Peyer's patch (tissue), 4 donors: ENCODE measurements at regions not wholly inside any gene's neighbourhood (a gene's known extent, or its start where the extent isn't known, plus 50 kb on each side); places are given as distances from the start of the nearest gene placed in this dataset.

ENCODE experiments used
- DNase-seq, 3 donors: peaks; one replicate each; pipeline ENCODE4 v3.0.0-alpha.2; 2017 to 2019
- H3K27ac ChIP-seq, 4 donors: fragments of 200-600 bp; sonication (generic); one replicate each; pipeline ENCODE4 v1.5.1; 2016 to 2019
- H3K27me3 ChIP-seq, 2 donors: fragments of 200-600 bp; sonication (generic); one replicate each; pipeline ENCODE4 v1.5.1; 2019
- H3K36me3 ChIP-seq, 3 donors: fragments of 200-600 bp; sonication (generic); one replicate each; pipeline ENCODE4 v1.5.1; 2016 to 2019
- H3K4me1 ChIP-seq, 4 donors: fragments of 200-600 bp; sonication (generic); one replicate each; pipeline ENCODE4 v1.5.1; 2016 to 2019
- H3K4me3 ChIP-seq, 4 donors: fragments of 200-600 bp; sonication (generic); 1 replicate in 3 of 4; 2 replicates in 1 of 4; pipeline ENCODE4 v1.5.1; 2016 to 2019; ENCODE audit warnings: mild to moderate bottlenecking in 1 of 4
- H3K9me3 ChIP-seq, 4 donors: fragments of 200-600 bp; sonication (generic); one replicate each; pipeline ENCODE4 v1.5.1; 2016 to 2019; ENCODE audit warnings: mild to moderate bottlenecking in 1 of 4
- CTCF ChIP-seq, 6 experiments: fragments of 450-650 bp in 4 of 6; fragments of 200-600 bp in 2 of 6; sonication (generic) in 1 of 6; IDR thresholded peaks; one replicate each; pipeline ENCODE4 v1.5.1; 2017 to 2019; ENCODE audit warnings: antibody characterized with exemption in 6 of 6, mild to moderate bottlenecking in 3 of 6, moderate library complexity in 1 of 6
- POLR2A ChIP-seq, 2 donors: fragments of 450-650 bp; IDR thresholded peaks; one replicate each; pipeline ENCODE4 v1.5.1; 2017; ENCODE audit warnings: antibody characterized with exemption in 2 of 2, mild to moderate bottlenecking in 2 of 2, moderate library complexity in 2 of 2

DNA sequence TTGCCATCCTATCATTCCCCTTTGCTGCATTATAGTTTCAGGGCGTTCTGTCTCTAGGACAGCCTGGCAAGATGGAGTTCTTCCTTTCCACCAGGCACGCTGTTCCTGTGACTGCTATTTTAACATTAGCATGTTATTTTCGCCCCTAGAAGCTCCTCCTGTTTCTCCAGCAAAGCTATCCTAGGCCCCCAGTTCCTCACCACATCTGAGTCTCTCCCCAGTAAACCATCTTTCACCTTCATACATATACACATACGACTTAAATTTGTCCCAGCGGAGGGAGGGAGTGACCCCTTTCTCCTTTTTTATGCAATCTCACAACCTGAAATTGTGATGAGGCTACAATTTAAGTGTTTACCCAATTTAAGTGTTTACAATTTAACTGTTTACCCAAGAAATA is 66.7 kb upstream of the FRMD6 start:
- Histone ChIP-seq H3K36me3 (no peaks in the 10 kb centered on the region), H3K27ac (no peak overlapping the region), H3K9me3 (no peaks in the 10 kb centered on the region), H3K27me3 (no peaks in the 10 kb centered on the region), H3K4me1 (no peaks in the 10 kb centered on the region), H3K4me3 (no peak overlapping the region)
- no peak for TF ChIP-seq POLR2A (IDR thresholded peaks at IDR 0.05)
- TF ChIP-seq CTCF (IDR thresholded peaks at IDR 0.05) = no peak
- DNase-seq = no peak

- Histone ChIP-seq H3K36me3 (no peaks in the 10 kb centered on the region), H3K4me1 (no peaks in the 10 kb centered on the region), H3K4me3 (no peak overlapping the region), H3K9me3 (no peaks in the 10 kb centered on the region), H3K27ac (no peak overlapping the region), H3K27me3 (no peaks in the 10 kb centered on the region)
- no peak for TF ChIP-seq CTCF (IDR thresholded peaks at IDR 0.05)
- TF ChIP-seq POLR2A (IDR thresholded peaks at IDR 0.05) = no peak
- DNase-seq = no peak
Measured at GRCh38 chr14:51592836-51593235, 58.9 kb upstream of the FRMD6 start.

DNA sequence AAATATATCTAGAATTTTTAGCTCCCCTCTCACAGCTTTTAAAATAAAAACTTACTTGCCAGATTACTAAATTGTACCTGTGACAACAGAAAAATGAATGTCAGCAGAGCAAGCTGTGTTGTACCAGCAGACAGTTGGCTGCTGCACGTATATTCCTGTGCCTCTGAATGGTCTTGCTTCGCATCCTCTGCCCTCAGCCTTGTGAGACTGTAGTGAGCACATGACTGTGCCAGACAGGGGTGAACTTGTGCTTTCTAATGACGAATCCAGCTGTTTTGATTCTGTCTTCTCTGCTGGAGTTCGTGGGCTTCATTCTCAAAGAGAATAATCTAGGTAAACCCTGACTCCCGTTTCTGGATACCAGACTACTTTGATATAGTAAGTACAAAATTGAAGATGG is 58.3 kb upstream of the FRMD6 start:
- TF ChIP-seq CTCF (IDR thresholded peaks at IDR 0.05) (no peak), POLR2A (IDR thresholded peaks at IDR 0.05) (no peak)
- Histone ChIP-seq H3K9me3 (no peaks in the 10 kb centered on the region), H3K27ac (no peak overlapping the region), H3K4me3 (no peak overlapping the region), H3K4me1 (no peaks in the 10 kb centered on the region), H3K27me3 (no peaks in the 10 kb centered on the region), H3K36me3 (no peaks in the 10 kb centered on the region)
- no peak for DNase-seq

GRCh38 chr14:51595881-51596455 is 55.7 kb upstream of the FRMD6 start:
- TF ChIP-seq CTCF (IDR thresholded peaks at IDR 0.05) (no peak), POLR2A (IDR thresholded peaks at IDR 0.05) (no peak)
- no peaks in the 10 kb centered on the region for H3K36me3 ChIP-seq
- DNase-seq = no peak

DNA sequence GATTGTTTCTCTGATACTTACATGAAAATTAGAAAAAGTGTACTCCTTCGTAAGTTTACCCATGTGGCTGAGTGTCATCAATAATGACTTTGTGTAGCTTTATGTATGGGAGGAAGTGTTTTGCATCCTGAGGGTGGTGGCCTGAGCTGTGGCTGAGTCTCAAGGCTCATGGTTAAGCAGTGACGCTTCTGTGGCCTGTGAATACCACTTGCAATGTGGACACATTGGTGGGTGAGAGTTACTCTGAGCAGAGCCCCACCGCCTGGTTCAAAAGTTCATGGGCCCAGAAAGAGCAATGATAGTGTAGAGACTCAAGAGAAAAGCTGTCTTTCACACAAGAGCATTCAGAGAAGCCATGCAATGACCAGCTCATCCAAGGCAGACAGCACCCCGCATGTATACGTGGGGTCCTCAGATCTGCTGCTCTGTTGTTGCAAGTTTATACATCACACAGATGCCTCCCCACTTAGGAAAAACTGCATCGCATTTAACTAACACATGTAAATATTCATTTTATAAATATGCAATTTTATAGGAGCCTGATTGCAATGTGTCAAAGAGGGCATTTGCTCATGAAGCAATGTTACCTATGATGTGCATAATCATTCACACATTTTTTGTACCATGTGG is 55.1 kb upstream of the FRMD6 start:
- Histone ChIP-seq H3K27me3 (no peaks in the 10 kb centered on the region), H3K9me3 (no peaks in the 10 kb centered on the region), H3K4me1 (no peaks in the 10 kb centered on the region), H3K36me3 (no peaks in the 10 kb centered on the region), H3K27ac (no peak overlapping the region), H3K4me3 (no peak overlapping the region)
- no peak for DNase-seq
- TF ChIP-seq CTCF (IDR thresholded peaks at IDR 0.05) = no peak
- no peak for TF ChIP-seq POLR2A (IDR thresholded peaks at IDR 0.05)

More at GRCh38 chr14:51595881-51596455, 55.7 kb upstream of the FRMD6 start:
- Histone ChIP-seq H3K27me3 (no peaks in the 10 kb centered on the region), H3K27ac (no peak overlapping the region), H3K4me1 (no peaks in the 10 kb centered on the region), H3K9me3 (no peaks in the 10 kb centered on the region), H3K4me3 (no peak overlapping the region)
